Activated CD4-positive, alpha-beta T cell treated with anti-CD3 and anti-CD28 coated beads, Interleukin-2, amount 50 U/mL, for 1 hour (primary cell): ENCODE measurements at regions not wholly inside any gene's neighbourhood (a gene's known extent, or its start where the extent isn't known, plus 50 kb on each side); places are given as distances from the start of the nearest gene placed in this dataset.
A peak's percentile ranks its signal among the peaks of the same experiment; 100 is the strongest.

Experiments used
- DNase-seq: peaks from one replicate; pipeline ENCODE4 v3.0.0-alpha.2; 2020

DNA sequence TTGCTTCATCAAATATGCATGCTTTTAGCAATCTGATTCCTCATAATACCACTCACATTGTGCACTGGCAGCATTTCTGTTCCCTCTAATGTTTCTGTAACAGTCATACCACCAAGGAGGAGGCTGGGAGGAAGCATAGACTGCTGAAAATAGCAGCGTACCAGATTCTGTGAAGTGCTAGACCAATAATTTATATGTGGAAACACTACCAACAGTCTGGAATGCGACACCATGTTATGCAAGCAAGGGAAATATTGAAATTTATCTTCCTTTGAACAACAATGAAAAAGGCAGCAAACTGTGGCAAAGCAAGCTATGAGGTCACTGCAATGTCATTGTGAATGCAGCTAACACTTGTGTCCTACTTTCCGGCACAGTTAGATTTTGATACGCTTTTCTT is 1388.0 kb downstream of the EFNB2 start:
- no peak for DNase-seq

DNA sequence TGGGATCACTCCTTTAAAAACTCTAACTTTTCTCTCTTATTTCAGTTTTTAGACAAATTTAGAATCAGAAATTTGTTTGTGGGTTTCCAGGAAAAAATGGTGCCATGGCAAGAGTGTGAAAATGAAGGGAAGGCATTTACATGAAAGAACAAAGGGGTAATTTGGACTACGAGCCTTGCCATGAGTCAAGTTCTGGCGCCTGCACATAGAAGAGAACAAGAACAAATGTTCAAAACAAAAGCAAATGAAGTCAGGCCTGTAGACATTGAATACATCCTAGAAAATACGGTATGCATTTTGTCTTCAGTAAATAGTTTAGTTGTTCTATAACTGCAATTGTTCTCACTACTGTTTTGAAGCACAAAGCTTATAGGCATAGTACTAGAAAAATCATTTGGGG is 1390.5 kb downstream of the EFNB2 start:
- DNase-seq, result no peak

DNA sequence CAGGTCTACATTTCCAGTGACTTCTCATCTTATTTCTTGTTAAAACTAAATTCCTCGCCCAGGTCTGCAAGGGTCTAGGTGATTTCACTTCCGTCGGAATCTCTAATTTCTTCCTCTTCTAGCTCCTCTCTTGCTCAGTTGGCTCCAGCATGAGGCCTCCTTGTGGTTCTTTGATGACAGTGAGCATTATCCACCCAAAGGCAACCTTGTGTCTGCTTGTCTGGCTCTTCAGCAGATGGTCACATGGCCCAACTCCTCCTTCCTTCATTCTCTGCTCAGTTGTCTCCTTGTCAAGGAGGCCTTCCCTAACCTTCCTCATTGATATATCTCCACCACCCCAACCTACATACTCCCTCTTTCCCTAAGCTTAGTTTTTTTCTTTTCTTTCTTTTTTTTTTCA is 1391.4 kb downstream of the EFNB2 start:
- DNase-seq, result no peak

DNA sequence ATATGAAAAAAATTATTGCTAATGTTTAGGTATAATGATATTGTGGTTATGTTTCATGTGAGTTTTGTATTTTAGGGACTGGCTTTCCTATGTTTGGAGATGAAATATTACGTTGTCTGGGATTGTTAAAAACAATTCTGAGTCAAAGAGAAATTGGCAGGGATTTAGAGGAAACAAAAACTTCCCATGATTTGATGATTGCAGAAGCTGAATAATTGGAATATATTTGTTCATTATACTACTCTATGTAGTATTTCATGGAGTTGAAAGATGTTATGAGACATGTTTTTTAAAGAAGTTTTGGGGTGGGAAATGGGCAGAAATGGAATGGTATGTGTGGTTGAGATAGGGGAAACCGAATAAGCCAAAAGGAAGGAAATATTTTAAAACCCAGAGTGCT is 1392.9 kb downstream of the EFNB2 start:
- no peak for DNase-seq

DNA sequence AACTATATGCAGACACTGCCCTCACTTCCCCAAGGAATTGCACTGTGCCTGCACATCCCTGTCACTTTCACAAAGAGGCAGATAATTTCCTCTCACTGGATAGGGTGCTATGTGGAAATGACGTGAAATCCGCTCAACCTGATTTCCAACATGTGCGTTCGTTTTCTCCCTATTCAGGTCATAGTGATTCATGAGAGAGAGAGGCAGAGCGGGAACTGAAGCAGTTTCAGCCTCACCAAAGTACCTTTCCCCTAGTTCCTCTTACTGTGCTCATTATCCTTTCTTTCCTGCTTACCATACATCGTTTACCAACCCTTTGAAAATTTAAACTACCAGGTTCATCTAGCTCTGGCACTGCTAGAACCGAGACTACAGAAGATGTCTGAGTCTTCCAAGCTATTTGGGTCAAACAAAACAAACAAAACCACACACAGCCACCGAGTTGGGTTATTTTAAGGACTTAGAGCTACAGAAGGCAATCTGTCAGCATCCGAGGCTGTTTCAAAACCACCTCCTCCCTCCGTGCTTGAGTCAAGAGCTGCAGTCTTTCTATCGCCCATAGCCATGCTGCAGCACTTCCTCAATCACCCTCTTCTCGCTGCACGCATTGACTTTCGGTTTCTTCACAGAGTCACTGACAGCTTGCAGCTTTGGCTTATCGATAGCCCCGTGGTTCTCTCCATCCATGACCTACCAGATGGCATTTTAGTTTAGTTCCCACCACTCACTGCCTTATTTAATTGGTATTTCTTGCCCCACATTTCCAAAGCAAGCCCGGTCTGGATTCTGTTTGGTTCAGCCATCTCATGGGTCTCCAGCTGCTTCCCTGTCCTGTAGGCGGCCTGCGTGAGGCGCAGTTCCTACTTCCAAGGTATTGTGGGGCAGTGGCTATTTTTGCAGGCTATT is 1395.8 kb downstream of the EFNB2 start:
- peak; percentile 40 for DNase-seq

DNA sequence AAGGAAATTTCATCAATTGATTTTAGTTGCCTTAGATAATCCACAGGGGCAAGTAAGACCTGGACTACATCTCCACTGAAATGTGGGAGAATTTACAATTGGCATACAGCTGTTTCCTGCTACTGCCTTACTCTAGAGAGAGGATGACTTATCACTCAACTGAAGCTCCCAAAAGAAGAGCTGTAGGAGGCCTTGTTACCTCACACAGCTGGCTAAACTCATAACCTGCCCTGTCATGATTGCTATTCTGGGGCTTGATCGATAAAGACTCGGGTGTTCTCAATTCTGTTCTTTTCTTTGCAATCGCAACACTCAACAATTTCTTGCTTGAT is 1396.4 kb downstream of the EFNB2 start:
- no peak for DNase-seq

DNA sequence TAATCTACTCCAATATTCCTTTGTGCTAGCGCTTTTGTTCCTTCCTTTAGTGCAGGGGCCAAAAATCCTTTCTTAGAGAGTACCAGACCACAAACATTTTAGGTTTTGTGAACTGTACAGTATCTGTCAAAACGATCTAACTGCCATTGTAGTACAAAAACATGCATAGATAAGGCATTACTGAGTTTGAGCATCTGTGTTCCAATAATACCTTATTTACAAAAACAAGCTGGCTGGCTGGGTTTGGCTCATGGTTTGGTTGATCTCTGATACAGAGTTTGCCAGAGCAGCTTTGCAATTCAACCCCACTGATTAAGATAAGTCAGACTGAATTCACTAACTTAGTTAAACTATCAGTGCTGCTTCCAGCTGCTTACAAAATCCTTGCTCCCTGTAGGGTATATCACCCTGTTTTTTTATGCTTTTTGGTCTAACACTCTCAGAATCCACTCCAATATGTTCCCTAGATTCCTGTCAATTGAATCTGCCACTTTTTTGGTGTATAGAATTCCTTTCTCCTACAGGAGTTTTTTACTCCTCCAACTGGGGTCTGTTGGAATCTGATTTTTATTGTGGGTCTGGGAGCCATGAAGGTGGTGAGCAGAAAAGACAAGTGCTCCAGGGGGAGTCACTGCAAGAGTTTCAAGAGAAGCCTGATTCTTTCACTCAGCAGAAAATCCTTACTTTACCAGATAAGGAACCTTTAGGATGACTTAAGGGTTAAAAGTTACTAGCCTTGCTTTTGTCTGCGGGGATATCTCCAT is 1399.4 kb downstream of the EFNB2 start:
- DNase-seq, result no peak

DNA sequence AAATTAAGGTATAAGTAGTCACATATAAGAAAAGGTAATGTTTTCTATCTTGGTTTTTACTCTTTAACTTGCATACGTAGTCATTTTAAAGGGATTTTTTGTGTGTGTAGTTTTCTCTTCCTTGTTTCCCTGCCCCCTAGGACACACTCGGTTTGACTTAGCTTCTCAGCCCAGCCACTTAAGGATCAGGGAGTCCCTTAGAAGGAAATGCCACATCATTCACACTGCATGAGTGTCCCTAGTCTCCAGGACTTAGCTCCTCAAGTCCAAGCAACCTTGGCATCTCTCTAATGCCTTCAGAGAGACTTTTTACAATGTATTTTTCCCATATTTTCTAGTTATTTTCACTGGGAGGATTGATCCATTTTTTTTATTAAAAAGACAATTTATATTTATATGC is 1407.7 kb downstream of the EFNB2 start:
- no peak for DNase-seq

- DNase-seq, result no peak
Measured at GRCh38 chr13:105121221-105121620, 1414.2 kb downstream of the EFNB2 start.

GRCh38 chr13:105118426-105118985 is 1417.0 kb downstream of the EFNB2 start:
- DNase-seq, result no peak

DNA sequence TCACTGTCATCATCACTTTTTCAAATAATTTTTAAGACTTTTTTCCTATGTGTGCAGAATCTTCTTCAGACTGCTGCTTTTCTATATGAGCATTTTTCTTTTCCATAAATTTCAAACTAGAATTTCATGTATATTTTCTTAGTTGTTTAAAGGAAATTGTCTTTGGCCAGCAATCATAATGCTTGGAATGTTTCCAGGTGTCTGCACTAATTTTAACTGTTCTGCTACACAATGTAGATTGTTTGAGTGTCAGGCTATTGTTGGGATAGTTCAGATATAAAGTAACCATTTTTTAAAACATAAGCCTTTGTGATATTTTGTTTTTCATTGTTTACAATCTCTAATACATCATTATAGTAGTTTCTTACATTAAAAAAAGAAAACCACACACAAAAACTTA is 1418.5 kb downstream of the EFNB2 start:
- DNase-seq, result no peak

GRCh38 chr13:105112561-105112960 is 1422.9 kb downstream of the EFNB2 start:
- no peak for DNase-seq

- no peak for DNase-seq
Measured at GRCh38 chr13:105107781-105108180, 1427.7 kb downstream of the EFNB2 start.

- no peak for DNase-seq
Measured at GRCh38 chr13:105105471-105105870, 1430.0 kb downstream of the EFNB2 start.

DNA sequence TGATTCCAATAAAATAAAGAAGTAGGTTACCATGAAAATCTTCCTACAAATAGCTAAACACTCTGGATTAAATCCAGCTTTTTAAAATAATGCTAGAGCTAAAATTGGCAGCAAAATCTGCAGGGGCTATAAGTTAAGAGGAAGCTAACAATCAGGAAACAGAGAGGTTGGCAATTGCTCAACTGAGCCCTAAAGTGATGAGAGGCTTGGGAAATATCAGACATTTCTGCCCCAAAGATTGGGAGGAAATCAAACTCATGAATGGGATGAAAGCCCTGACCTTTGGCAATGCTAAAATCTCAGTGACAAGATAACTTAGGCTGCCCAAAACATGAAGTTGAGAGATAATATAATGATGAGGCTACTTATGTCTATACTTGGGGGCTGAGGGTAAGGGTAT is 1437.9 kb downstream of the EFNB2 start:
- no peak for DNase-seq

GRCh38 chr13:105089858-105090643 is 1445.4 kb downstream of the EFNB2 start:
- DNase-seq, result no peak

GRCh38 chr13:105087945-105088344 is 1447.5 kb downstream of the EFNB2 start:
- DNase-seq, result no peak

GRCh38 chr13:105084931-105085330 is 1450.5 kb downstream of the EFNB2 start:
- no peak for DNase-seq

DNA sequence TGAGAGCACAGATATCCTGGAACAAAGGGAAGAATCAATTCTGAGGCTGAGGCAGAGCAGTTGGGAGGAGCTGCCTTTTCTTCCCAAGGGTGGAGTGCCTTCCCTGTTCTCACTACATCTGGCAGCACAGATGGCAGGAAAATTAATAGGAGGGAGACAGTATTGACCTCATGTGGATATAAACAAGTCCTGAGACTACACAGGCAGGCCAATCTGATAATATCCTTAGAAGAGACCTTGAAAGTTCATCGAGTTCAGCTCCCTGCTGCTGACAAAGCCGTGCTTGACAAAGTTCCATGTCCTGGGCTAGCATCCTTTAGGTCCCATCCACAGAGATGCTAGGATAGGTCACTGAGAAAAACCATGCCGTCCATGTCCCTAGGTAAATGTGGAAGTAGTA is 1451.5 kb downstream of the EFNB2 start:
- DNase-seq, result no peak

DNA sequence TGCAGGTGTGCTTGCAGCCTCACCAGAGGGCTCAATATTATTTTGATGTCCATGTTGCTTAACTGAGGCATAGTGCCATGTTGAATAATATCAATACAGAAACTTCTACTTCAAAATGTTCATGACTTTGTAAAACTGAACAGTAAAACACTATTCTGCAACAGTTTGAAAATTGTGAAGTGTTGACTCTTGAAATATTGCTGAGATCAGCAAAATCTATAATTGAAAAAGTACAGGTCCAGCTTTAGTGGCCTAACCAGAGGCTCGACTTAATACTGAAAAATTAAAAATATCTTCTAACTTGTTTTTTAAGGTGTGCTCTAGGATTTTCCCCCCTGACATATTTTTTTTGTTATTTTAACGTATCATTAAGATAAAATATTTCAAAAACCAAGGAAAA is 1460.7 kb downstream of the EFNB2 start:
- DNase-seq, result no peak

GRCh38 chr13:105073041-105073440 is 1462.4 kb downstream of the EFNB2 start:
- no peak for DNase-seq

DNA sequence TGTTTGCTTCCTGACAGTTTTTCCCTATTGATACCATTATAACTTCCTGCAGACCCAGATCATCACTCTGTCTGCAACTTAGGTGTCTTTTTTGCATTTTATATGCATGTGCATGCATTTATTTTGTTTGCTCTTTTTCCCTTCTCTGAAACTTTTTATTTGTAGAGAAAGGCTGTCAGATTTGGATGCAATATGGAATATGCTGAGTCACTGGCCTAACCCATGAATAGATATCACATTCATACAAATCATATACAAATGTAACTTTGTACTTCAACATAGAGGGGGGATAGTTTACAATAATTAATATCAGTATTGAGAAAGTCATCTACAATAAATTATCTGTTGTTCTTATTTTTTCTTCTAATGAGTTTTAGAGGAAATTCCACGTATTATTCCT is 1465.0 kb downstream of the EFNB2 start:
- DNase-seq, result no peak

DNA sequence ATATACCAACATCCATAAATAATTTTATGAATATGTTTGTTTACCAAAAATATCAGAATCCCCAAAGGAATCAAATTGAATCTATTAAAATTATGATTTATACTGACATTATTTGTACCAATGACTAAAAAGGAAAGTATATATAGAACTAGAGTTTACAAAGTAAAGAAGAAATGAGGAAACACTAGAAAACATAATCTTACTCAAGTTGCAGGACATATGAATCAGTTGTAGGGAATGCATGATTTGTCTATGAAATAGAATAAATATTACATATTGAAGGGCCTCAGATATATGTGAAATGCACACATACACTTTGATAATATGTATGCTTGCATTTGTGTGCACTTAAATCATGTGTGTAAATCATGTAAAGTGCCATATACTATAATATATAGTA is 1466.4 kb downstream of the EFNB2 start:
- no peak for DNase-seq
